ENCODE measurements at regions not wholly inside any gene's neighbourhood (a gene's known extent, or its start where the extent isn't known, plus 50 kb on each side); places are given as distances from the start of the nearest gene placed in this dataset.

DNA sequence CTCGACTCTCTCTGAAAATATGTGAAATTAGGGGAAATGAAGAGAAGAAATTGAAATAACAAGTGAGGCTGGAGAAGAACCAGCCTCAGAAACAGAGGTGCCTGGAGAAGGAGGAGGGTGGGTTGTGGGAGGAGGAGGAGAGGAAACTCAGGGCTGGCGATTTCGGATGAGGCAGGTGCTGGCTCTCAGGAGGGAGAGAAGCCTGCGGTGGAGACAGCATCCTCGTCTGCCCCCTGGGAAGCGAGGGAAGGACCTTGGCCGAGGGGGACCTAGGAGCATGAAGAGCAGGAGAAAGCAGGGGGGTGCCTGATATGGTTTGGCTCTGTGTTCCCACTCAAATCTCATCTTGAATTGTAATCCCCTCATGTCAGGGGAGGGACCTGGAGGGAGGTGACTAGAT lies 264.7 kb upstream of the TNRC6C start:
- H3K9me3 ChIP-seq (ENCODE audit: insufficient read depth in 2 of 2, low read depth in 1 of 2, low read length in 1 of 2) = no peaks in the 10 kb centered on the region
- no peak overlapping the region for H3K4ac ChIP-seq (replicated peaks; ENCODE audit: insufficient read length, low read depth, low read length)
- no peak overlapping the region for H3K4me3 ChIP-seq (ENCODE audit: extremely low read depth in 1 of 4, insufficient read depth in 2 of 4, low read depth in 3 of 4, low read length in 4 of 4)
- no peak overlapping the region for H3K4me2 ChIP-seq (ENCODE audit: insufficient read depth in 1 of 2, low read depth in 2 of 2, low read length in 2 of 2)
- no peaks in the 10 kb centered on the region for H3K36me3 ChIP-seq (ENCODE audit: control insufficient read depth in 2 of 4, insufficient read depth in 4 of 4, low read length in 3 of 4)
- no peak overlapping the region for H3K56ac ChIP-seq (replicated peaks; ENCODE audit: insufficient read length, low read depth, low read length)
- ChIA-PET CTCF (ENCODE audit: partially characterized antibody) (interaction anchor here (0.6 kb wide), 1 partner anchor 372 kb away, joined by 3 read pairs; no protein-coding TSS in a partner anchor), POLR2A (ENCODE audit: partially characterized antibody) (no interaction called here)
- H2AK5ac ChIP-seq (ENCODE audit: low read depth, low read length) = no peak overlapping the region
- H3K18ac ChIP-seq (ENCODE audit: extremely low read depth, low read length) = no peak overlapping the region; the same call in 1 of the 2 replicates
- H3K23ac ChIP-seq (ENCODE audit: insufficient read length) = no peak overlapping the region
- no peak overlapping the region for H4K91ac ChIP-seq (replicated peaks; ENCODE audit: insufficient read length, low read length)
- no peak overlapping the region for H4K5ac ChIP-seq (ENCODE audit: insufficient read length, low read depth, low read length)
- H2BK15ac ChIP-seq (ENCODE audit: low read length) = no peak overlapping the region
- no peaks in the 10 kb centered on the region for H3K79me2 ChIP-seq (ENCODE audit: control insufficient read depth in 1 of 2, insufficient read depth in 2 of 2, low read length in 2 of 2)
- 84% methylated on average over 7 of the region's 7 CpGs; no CpG with 5 or more reads in 1 of the 2 experiments for WGBS, 2 experiments (ENCODE audit: extremely low coverage in 1 of 2, insufficient coverage in 1 of 2, insufficient read length in 1 of 2, insufficient replicate concordance in 2 of 2, low coverage in 1 of 2, low lambda C conversion rate in 2 of 2, missing lambda C conversion rate in 1 of 2)
- H2AFZ ChIP-seq (ENCODE audit: low read length) = no peak overlapping the region
- peaks cover 0 to 2% of the 10 kb centered on the region in 2 experiments for H4K20me1 ChIP-seq (replicated peaks in 1 of 2; ENCODE audit: control insufficient read depth in 1 of 2, insufficient read depth in 2 of 2, low read length in 2 of 2)
- no peak for DNase-seq (ENCODE audit: low read depth in 1 of 2, low spot score in 2 of 2)
- peaks cover 0 to 17% (median 12%) of the 10 kb centered on the region in 4 experiments; a peak in 6 of 7 replicates for H3K4me1 ChIP-seq (replicated peaks in 1 of 4; ENCODE audit: control insufficient read depth in 3 of 4, insufficient read depth in 4 of 4, low read length in 3 of 4)
- no peaks in the 10 kb centered on the region; the same call in 1 of the 2 replicates for H3K23me2 ChIP-seq (ENCODE audit: low read depth, low read length)
- no peaks in the 10 kb centered on the region for H3K79me1 ChIP-seq (ENCODE audit: low read depth, low read length)
- FAIRE-seq = no peak
- H2BK120ac ChIP-seq (replicated peaks; ENCODE audit: low read depth, low read length) = no peak overlapping the region
- 0 out of 2 replicates have a peak overlapping the region, but pooled peaks have one; percentile 18 for H2BK20ac ChIP-seq (ENCODE audit: low read length)
- no peak overlapping the region for H2BK12ac ChIP-seq (ENCODE audit: low read depth, low read length)
- no peak overlapping the region for H4K8ac ChIP-seq (ENCODE audit: extremely low read depth, insufficient read depth, low read length)
- H3K14ac ChIP-seq (ENCODE audit: insufficient read length) = no peak overlapping the region
- H2BK5ac ChIP-seq (ENCODE audit: low read depth, low read length) = no peak overlapping the region
- H3K9ac ChIP-seq (replicated peaks in 1 of 4; ENCODE audit: extremely low read depth in 1 of 4, low read depth in 3 of 4, low read length in 3 of 4) = no peak overlapping the region
- H3K27ac ChIP-seq (ENCODE audit: low read depth, low read length) = no peak overlapping the region
- H3K27me3 ChIP-seq (replicated peaks in 1 of 4; ENCODE audit: control insufficient read depth in 3 of 4, extremely low read depth in 1 of 4, insufficient read depth in 3 of 4, low read length in 3 of 4) = peaks cover 0 to 24% (median 17%) of the 10 kb centered on the region in 4 experiments; a peak in 5 of 7 replicates
- TF ChIP-seq CHD2 (IDR thresholded peaks at IDR 0.05; ENCODE audit: low read length) (no peak), TAF1 (IDR thresholded peaks at IDR 0.05; ENCODE audit: low read depth, low read length) (no peak), CREB1 (IDR thresholded peaks at IDR 0.05) (no peak), EZH2 (IDR thresholded peaks at IDR 0.05; ENCODE audit: low read depth, low read length, severe bottlenecking) (no peak), POU5F1 (IDR thresholded peaks at IDR 0.05; ENCODE audit: low read depth, low read length) (no peak), SP4 (IDR thresholded peaks at IDR 0.05; ENCODE audit: low read length) (no peak), PHF8 (conservative IDR thresholded peaks at IDR 0.05; ENCODE audit: low read depth, low read length) (no peak), SP2 (IDR thresholded peaks at IDR 0.05; ENCODE audit: low read length) (no peak), SIRT6 (IDR thresholded peaks at IDR 0.05; ENCODE audit: low read length) (no peak), YY1 (IDR thresholded peaks at IDR 0.05; ENCODE audit: low read depth, low read length) (no peak), RFX5 (IDR thresholded peaks at IDR 0.05; ENCODE audit: borderline replicate concordance, low read depth, low read length) (no peak), CBX5 (IDR thresholded peaks at IDR 0.05; ENCODE audit: low read depth, low read length) (no peak), EGR1 (IDR thresholded peaks at IDR 0.05; ENCODE audit: borderline replicate concordance, low read depth, low read length) (no peak), CEBPB (IDR thresholded peaks at IDR 0.05; ENCODE audit: low read depth, low read length) (no peak), SUZ12 (IDR thresholded peaks at IDR 0.05; ENCODE audit: low read length) (no peak), SIX5 (IDR thresholded peaks at IDR 0.05; ENCODE audit: low read depth, low read length) (no peak), NRF1 (IDR thresholded peaks at IDR 0.05; ENCODE audit: low read depth, low read length) (no peak)
